ENCODE measurements at regions not wholly inside any gene's neighbourhood (a gene's known extent, or its start where the extent isn't known, plus 50 kb on each side); places are given as distances from the start of the nearest gene placed in this dataset.
"Not testable (repeated sequence)": the region's sequence is repeated elsewhere in the genome, so short reads cannot be mapped to it uniquely, and the experiment has no call there.

GRCh38 chr13:97881556-97881955 lies 71.9 kb upstream of the IPO5 start:
- Histone ChIP-seq H3K27me3 (ENCODE audit: control insufficient read depth, insufficient read depth, low read length) (no peaks in the 10 kb centered on the region), H3K4me3 (ENCODE audit: low read depth, low read length) (no peak overlapping the region), H3K9me3 (ENCODE audit: control insufficient read depth, insufficient read depth, low read length) (no peaks in the 10 kb centered on the region), H3K27ac (ENCODE audit: low read depth, low read length) (no peak overlapping the region), H3K36me3 (ENCODE audit: control insufficient read depth, insufficient read depth, low read length) (no peaks in the 10 kb centered on the region), H3K4me1 (ENCODE audit: control insufficient read depth, insufficient read depth, low read length) (no peaks in the 10 kb centered on the region)
- 87% methylated on average over 4 of the region's 4 CpGs for WGBS (ENCODE audit: insufficient coverage)
- no peak for DNase-seq (ENCODE audit: low read depth in 4 of 6, low spot score in 6 of 6)

- no peaks in the 10 kb centered on the region for H3K9me3 ChIP-seq (ENCODE audit: control insufficient read depth, insufficient read depth, low read length)
- no peaks in the 10 kb centered on the region for H3K27me3 ChIP-seq (ENCODE audit: control insufficient read depth, insufficient read depth, low read length)
- 20% methylated on average over 1 of the region's 4 CpGs for WGBS (ENCODE audit: insufficient coverage)
- DNase-seq (ENCODE audit: low read depth in 4 of 6, low spot score in 6 of 6): no peak
- H3K4me3 ChIP-seq (ENCODE audit: low read depth, low read length): no peak overlapping the region
- no peak overlapping the region for H3K27ac ChIP-seq (ENCODE audit: low read depth, low read length)
- H3K4me1 ChIP-seq (ENCODE audit: control insufficient read depth, insufficient read depth, low read length): no peaks in the 10 kb centered on the region
- no peaks in the 10 kb centered on the region for H3K36me3 ChIP-seq (ENCODE audit: control insufficient read depth, insufficient read depth, low read length)
Measured at GRCh38 chr13:97883396-97883795, 70.1 kb upstream of the IPO5 start.

DNA sequence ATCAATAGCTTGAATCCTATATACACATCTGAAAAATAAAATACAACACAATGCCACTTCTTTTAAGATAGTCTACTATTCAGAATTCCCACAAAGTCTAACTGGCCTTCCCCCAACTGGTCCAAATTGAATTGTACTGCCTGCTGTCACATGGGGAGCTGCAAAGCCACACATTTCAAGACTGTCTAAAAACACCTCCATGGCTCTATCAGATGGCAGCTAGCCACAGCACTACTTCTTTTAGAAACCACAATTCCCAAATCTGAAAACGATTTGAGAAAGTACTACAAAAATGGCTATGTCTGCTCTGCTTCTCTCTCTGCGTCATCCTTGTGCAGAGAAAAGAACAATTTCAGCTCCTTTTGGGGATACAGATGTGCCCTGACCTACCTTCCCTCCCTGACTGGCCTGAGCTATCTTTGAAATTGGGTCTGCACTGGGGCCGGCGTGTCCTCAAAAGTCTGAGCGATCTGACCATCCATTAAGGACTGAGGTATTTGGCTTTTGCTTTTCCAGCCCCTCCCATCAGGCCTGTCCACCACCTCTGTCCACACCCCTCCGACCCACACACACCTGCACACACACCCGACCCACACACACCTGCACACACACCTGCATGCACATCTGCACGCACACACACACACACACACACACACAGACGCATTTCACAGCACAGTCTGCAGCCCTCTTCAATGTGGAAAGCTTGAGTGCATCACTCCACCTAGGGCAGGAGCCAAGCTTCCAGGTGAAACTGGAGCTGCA lies 68.6 kb upstream of the IPO5 start:
- no peaks in the 10 kb centered on the region for H3K36me3 ChIP-seq (ENCODE audit: control insufficient read depth, insufficient read depth, low read length)
- no peak overlapping the region for H3K27ac ChIP-seq (ENCODE audit: low read depth, low read length)
- no peaks in the 10 kb centered on the region for H3K4me1 ChIP-seq (ENCODE audit: control insufficient read depth, insufficient read depth, low read length)
- no peak overlapping the region for H3K4me3 ChIP-seq (ENCODE audit: low read depth, low read length)
- H3K9me3 ChIP-seq (ENCODE audit: control insufficient read depth, insufficient read depth, low read length): no peaks in the 10 kb centered on the region
- 88% methylated on average over 7 of the region's 9 CpGs for WGBS (ENCODE audit: insufficient coverage)
- no peaks in the 10 kb centered on the region for H3K27me3 ChIP-seq (ENCODE audit: control insufficient read depth, insufficient read depth, low read length)
- peak in 1 of 6 donors; percentile 52 for DNase-seq (ENCODE audit: low read depth in 4 of 6, low spot score in 6 of 6)

DNA sequence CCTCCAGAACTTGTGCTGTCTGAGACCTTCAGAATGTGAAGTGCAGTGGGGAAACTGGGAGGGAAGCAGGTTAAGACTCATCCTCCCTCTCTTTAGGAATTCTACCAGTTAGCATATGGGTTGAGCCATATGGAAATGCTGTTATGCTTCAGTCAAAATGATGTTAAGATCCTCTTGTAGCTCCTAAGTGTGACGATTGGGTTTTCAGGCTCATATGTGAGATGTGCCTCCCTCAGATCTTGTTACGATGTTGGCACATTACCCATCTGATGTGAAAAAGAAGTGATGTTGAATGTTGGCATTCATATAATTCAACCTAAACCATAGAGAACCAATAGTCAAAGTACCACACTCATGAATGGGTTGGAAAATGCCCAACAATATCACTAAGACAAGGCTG lies 67.8 kb upstream of the IPO5 start:
- peak in 2 of 6 donors; percentile 9 to 72 for DNase-seq (ENCODE audit: low read depth in 4 of 6, low spot score in 6 of 6)
- Histone ChIP-seq H3K4me3 (ENCODE audit: low read depth, low read length) (no peak overlapping the region), H3K4me1 (ENCODE audit: control insufficient read depth, insufficient read depth, low read length) (no peaks in the 10 kb centered on the region), H3K36me3 (ENCODE audit: control insufficient read depth, insufficient read depth, low read length) (no peaks in the 10 kb centered on the region), H3K27ac (ENCODE audit: low read depth, low read length) (no peak overlapping the region), H3K27me3 (ENCODE audit: control insufficient read depth, insufficient read depth, low read length) (no peaks in the 10 kb centered on the region), H3K9me3 (ENCODE audit: control insufficient read depth, insufficient read depth, low read length) (no peaks in the 10 kb centered on the region)
- WGBS (ENCODE audit: insufficient coverage): no CpG with 5 or more reads among the region's 2 CpGs

DNA sequence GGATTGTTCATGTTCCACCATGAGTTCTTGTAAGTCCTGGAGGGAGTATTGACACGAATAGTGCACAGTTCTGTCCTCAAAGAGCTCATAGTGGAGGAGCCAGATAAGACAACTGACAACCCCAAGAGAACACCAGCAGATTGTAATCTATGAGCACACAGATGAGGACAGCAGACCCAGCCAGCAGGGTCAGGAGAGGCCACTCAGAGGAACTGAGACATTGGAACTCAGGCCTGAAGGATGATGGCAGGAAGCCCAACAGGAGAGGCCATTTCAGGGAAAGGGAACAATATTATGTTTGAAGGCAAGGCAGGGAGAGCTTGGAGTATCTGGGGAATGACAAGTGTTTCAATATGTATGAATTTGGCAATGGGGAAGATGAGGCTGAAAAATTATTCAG lies 63.7 kb upstream of the IPO5 start:
- no peak for DNase-seq (ENCODE audit: low read depth in 4 of 6, low spot score in 6 of 6)
- Histone ChIP-seq H3K4me3 (ENCODE audit: low read depth, low read length) (no peak overlapping the region), H3K27ac (ENCODE audit: low read depth, low read length) (no peak overlapping the region)

GRCh38 chr13:97890573-97890972 lies 62.9 kb upstream of the IPO5 start:
- no peak for DNase-seq (ENCODE audit: low read depth in 4 of 6, low spot score in 6 of 6)

More for the DNA sequence above, 63.7 kb upstream of the IPO5 start:
- no peaks in the 10 kb centered on the region for H3K9me3 ChIP-seq (ENCODE audit: control insufficient read depth, insufficient read depth, low read length)
- WGBS (ENCODE audit: insufficient coverage): 63% methylated on average over 1 of the region's 1 CpG
- no peaks in the 10 kb centered on the region for H3K4me1 ChIP-seq (ENCODE audit: control insufficient read depth, insufficient read depth, low read length)
- no peaks in the 10 kb centered on the region for H3K27me3 ChIP-seq (ENCODE audit: control insufficient read depth, insufficient read depth, low read length)
- no peaks in the 10 kb centered on the region for H3K36me3 ChIP-seq (ENCODE audit: control insufficient read depth, insufficient read depth, low read length)

DNA sequence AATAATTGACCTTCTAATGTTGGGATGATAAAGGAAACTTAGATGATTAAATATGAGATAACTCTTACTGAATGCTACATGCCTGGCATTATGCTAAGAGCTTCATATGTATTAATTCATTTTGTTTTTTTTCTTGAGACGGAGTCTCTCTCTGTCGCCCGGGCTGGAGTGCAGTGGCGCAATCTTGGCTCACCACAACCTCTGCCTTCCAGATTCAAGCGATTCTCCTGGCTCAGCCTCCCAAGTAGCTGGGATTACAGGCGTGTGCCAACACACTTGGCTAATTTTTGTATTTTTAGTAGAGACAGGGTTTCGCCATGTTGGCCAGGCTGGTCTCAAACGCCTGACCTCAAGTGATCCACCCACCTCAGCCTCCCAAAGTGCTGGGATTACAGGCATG lies 61.5 kb upstream of the IPO5 start:
- H3K4me1 ChIP-seq (ENCODE audit: control insufficient read depth, insufficient read depth, low read length); DNase-seq (ENCODE audit: low read depth in 4 of 6, low spot score in 6 of 6); H3K9me3 ChIP-seq (ENCODE audit: control insufficient read depth, insufficient read depth, low read length); H3K36me3 ChIP-seq (ENCODE audit: control insufficient read depth, insufficient read depth, low read length); H3K4me3 ChIP-seq (ENCODE audit: low read depth, low read length); H3K27ac ChIP-seq (ENCODE audit: low read depth, low read length); H3K27me3 ChIP-seq (ENCODE audit: control insufficient read depth, insufficient read depth, low read length): not testable (repeated sequence)
- WGBS (ENCODE audit: insufficient coverage): 20% methylated on average over 1 of the region's 8 CpGs

More at GRCh38 chr13:97890573-97890972, 62.9 kb upstream of the IPO5 start:
- H3K4me3 ChIP-seq (ENCODE audit: low read depth, low read length): no peak overlapping the region
- H3K4me1 ChIP-seq (ENCODE audit: control insufficient read depth, insufficient read depth, low read length): no peaks in the 10 kb centered on the region
- no peak overlapping the region for H3K27ac ChIP-seq (ENCODE audit: low read depth, low read length)
- WGBS (ENCODE audit: insufficient coverage): 100% methylated on average over 1 of the region's 5 CpGs
- H3K36me3 ChIP-seq (ENCODE audit: control insufficient read depth, insufficient read depth, low read length): no peaks in the 10 kb centered on the region
- no peaks in the 10 kb centered on the region for H3K9me3 ChIP-seq (ENCODE audit: control insufficient read depth, insufficient read depth, low read length)
- no peaks in the 10 kb centered on the region for H3K27me3 ChIP-seq (ENCODE audit: control insufficient read depth, insufficient read depth, low read length)

GRCh38 chr13:97892717-97893116 lies 60.8 kb upstream of the IPO5 start:
- Histone ChIP-seq H3K4me1 (ENCODE audit: control insufficient read depth, insufficient read depth, low read length) (no peaks in the 10 kb centered on the region), H3K27me3 (ENCODE audit: control insufficient read depth, insufficient read depth, low read length) (no peaks in the 10 kb centered on the region), H3K36me3 (ENCODE audit: control insufficient read depth, insufficient read depth, low read length) (no peaks in the 10 kb centered on the region), H3K27ac (ENCODE audit: low read depth, low read length) (no peak overlapping the region), H3K4me3 (ENCODE audit: low read depth, low read length) (no peak overlapping the region), H3K9me3 (ENCODE audit: control insufficient read depth, insufficient read depth, low read length) (no peaks in the 10 kb centered on the region)
- DNase-seq (ENCODE audit: low read depth in 4 of 6, low spot score in 6 of 6): no peak
- 100% methylated on average over 1 of the region's 3 CpGs for WGBS (ENCODE audit: insufficient coverage)

DNA sequence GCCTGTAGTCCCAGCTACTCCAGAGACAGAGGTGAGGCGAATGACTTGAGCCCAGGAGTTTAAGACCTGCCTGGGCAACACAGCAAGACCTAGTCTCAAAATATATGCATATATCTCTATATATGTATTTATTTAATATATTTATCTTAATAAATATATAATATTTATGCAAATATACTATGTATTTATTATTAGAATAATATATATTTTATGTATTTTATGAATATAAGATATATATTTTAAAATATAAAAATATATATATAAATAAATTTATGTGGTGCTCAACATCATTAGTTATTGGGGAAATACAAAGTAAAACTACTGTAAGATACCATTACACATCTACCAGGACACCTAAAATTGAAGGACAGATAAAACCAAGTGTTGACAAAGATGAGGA lies 58.1 kb upstream of the IPO5 start:
- Histone ChIP-seq H3K4me1 (ENCODE audit: control insufficient read depth, insufficient read depth, low read length) (no peaks in the 10 kb centered on the region), H3K4me3 (ENCODE audit: low read depth, low read length) (no peak overlapping the region), H3K9me3 (ENCODE audit: control insufficient read depth, insufficient read depth, low read length) (no peaks in the 10 kb centered on the region), H3K27me3 (ENCODE audit: control insufficient read depth, insufficient read depth, low read length) (no peaks in the 10 kb centered on the region), H3K36me3 (ENCODE audit: control insufficient read depth, insufficient read depth, low read length) (no peaks in the 10 kb centered on the region), H3K27ac (ENCODE audit: low read depth, low read length) (no peak overlapping the region)
- no peak for DNase-seq (ENCODE audit: low read depth in 4 of 6, low spot score in 6 of 6)
- no CpG with 5 or more reads among the region's 1 CpG for WGBS (ENCODE audit: insufficient coverage)

DNA sequence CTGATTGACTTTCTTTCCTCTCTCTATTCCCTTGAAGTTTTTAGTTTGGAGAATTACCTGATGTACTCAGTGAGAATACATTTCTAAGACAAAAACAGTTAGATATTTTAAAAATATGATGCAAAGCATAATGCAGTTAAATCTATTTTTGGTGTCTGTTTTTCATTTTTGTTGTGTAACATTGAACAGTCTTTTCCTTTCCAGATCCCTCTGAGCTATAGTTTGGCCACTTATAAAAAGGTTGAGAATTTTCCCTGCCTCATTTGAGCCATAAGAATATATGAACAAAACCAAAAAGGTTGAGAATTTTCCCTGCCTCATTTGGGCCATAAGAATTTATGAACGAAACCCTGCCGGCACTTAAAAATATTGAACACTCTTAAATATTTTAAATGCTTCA lies 57.0 kb upstream of the IPO5 start:
- Histone ChIP-seq H3K27ac (ENCODE audit: low read depth, low read length) (no peak overlapping the region), H3K4me3 (ENCODE audit: low read depth, low read length) (no peak overlapping the region), H3K36me3 (ENCODE audit: control insufficient read depth, insufficient read depth, low read length) (no peaks in the 10 kb centered on the region), H3K27me3 (ENCODE audit: control insufficient read depth, insufficient read depth, low read length) (no peaks in the 10 kb centered on the region), H3K4me1 (ENCODE audit: control insufficient read depth, insufficient read depth, low read length) (no peaks in the 10 kb centered on the region), H3K9me3 (ENCODE audit: control insufficient read depth, insufficient read depth, low read length) (no peaks in the 10 kb centered on the region)
- WGBS (ENCODE audit: insufficient coverage): 100% methylated on average over 1 of the region's 2 CpGs
- DNase-seq (ENCODE audit: low read depth in 4 of 6, low spot score in 6 of 6): no peak

Measured in spinal cord (tissue), 9 donors.